ENCODE measurements at regions not wholly inside any gene's neighbourhood (a gene's known extent, or its start where the extent isn't known, plus 50 kb on each side); places are given as distances from the start of the nearest gene placed in this dataset.

DNA sequence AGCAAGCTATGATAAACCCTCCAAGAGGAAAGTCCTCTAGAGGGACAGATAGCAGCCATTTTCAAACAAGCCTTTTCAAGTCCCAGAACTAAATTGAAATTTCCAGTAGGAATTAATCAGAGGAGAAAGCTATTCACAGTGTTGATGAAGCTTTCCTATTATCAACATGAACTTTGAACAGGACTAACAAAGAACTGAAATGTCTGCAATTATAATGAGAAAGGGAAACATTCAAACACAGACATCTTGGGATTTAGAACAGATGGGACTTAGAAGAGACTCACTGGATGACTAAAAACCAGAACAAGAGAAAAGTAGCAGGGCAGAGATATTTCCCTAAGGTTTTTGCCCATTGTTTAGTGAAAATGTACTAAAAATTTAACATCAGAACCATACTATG lies 622.1 kb upstream of the UBE2E2 start:
- TF ChIP-seq, protein P1, sequence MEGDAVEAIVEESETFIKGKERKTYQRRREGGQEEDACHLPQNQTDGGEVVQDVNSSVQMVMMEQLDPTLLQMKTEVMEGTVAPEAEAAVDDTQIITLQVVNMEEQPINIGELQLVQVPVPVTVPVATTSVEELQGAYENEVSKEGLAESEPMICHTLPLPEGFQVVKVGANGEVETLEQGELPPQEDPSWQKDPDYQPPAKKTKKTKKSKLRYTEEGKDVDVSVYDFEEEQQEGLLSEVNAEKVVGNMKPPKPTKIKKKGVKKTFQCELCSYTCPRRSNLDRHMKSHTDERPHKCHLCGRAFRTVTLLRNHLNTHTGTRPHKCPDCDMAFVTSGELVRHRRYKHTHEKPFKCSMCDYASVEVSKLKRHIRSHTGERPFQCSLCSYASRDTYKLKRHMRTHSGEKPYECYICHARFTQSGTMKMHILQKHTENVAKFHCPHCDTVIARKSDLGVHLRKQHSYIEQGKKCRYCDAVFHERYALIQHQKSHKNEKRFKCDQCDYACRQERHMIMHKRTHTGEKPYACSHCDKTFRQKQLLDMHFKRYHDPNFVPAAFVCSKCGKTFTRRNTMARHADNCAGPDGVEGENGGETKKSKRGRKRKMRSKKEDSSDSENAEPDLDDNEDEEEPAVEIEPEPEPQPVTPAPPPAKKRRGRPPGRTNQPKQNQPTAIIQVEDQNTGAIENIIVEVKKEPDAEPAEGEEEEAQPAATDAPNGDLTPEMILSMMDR (IDR thresholded peaks at IDR 0.05 in 2 of 3, conservative IDR thresholded peaks at IDR 0.05 in 1 of 3; ENCODE audit: borderline replicate concordance in 1 of 3, insufficient read depth in 1 of 3, low read depth in 2 of 3, low read length in 2 of 3) = no peak
- TF ChIP-seq POLR2A (IDR thresholded peaks at IDR 0.05; ENCODE audit: borderline replicate concordance, extremely low read depth, insufficient read depth, insufficient read length) (no peak), EGR1 (IDR thresholded peaks at IDR 0.05; ENCODE audit: low read depth) (no peak), EZH2 (IDR thresholded peaks at IDR 0.05) (no peak), YY1 (IDR thresholded peaks at IDR 0.05; ENCODE audit: extremely low read depth, insufficient replicate concordance, low read depth, low read length) (no peak), TCF7L2 (IDR thresholded peaks at IDR 0.05; ENCODE audit: borderline replicate concordance, extremely low read depth, insufficient read depth, insufficient read length) (no peak), RAD21 (IDR thresholded peaks at IDR 0.05; ENCODE audit: low read depth) (no peak), POLR2AphosphoS5 (IDR thresholded peaks at IDR 0.05; ENCODE audit: low read depth, low read length) (no peak), EZH2phosphoT487 (IDR thresholded peaks at IDR 0.05; ENCODE audit: borderline replicate concordance) (no peak), JUND (IDR thresholded peaks at IDR 0.05) (no peak), CBX3 (IDR thresholded peaks at IDR 0.05; ENCODE audit: low read depth) (no peak), FOSL1 (IDR thresholded peaks at IDR 0.05; ENCODE audit: low read depth) (no peak)
- TF ChIP-seq, protein P2, sequence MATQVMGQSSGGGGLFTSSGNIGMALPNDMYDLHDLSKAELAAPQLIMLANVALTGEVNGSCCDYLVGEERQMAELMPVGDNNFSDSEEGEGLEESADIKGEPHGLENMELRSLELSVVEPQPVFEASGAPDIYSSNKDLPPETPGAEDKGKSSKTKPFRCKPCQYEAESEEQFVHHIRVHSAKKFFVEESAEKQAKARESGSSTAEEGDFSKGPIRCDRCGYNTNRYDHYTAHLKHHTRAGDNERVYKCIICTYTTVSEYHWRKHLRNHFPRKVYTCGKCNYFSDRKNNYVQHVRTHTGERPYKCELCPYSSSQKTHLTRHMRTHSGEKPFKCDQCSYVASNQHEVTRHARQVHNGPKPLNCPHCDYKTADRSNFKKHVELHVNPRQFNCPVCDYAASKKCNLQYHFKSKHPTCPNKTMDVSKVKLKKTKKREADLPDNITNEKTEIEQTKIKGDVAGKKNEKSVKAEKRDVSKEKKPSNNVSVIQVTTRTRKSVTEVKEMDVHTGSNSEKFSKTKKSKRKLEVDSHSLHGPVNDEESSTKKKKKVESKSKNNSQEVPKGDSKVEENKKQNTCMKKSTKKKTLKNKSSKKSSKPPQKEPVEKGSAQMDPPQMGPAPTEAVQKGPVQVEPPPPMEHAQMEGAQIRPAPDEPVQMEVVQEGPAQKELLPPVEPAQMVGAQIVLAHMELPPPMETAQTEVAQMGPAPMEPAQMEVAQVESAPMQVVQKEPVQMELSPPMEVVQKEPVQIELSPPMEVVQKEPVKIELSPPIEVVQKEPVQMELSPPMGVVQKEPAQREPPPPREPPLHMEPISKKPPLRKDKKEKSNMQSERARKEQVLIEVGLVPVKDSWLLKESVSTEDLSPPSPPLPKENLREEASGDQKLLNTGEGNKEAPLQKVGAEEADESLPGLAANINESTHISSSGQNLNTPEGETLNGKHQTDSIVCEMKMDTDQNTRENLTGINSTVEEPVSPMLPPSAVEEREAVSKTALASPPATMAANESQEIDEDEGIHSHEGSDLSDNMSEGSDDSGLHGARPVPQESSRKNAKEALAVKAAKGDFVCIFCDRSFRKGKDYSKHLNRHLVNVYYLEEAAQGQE (IDR thresholded peaks at IDR 0.05; ENCODE audit: low read depth) = no peak
- TF ChIP-seq, protein P3, sequence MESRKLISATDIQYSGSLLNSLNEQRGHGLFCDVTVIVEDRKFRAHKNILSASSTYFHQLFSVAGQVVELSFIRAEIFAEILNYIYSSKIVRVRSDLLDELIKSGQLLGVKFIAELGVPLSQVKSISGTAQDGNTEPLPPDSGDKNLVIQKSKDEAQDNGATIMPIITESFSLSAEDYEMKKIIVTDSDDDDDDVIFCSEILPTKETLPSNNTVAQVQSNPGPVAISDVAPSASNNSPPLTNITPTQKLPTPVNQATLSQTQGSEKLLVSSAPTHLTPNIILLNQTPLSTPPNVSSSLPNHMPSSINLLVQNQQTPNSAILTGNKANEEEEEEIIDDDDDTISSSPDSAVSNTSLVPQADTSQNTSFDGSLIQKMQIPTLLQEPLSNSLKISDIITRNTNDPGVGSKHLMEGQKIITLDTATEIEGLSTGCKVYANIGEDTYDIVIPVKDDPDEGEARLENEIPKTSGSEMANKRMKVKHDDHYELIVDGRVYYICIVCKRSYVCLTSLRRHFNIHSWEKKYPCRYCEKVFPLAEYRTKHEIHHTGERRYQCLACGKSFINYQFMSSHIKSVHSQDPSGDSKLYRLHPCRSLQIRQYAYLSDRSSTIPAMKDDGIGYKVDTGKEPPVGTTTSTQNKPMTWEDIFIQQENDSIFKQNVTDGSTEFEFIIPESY (IDR thresholded peaks at IDR 0.05; ENCODE audit: extremely low read depth, insufficient replicate concordance, low read length) = no peak
